IMR-90 (cell line): ENCODE measurements at regions not wholly inside any gene's neighbourhood (a gene's known extent, or its start where the extent isn't known, plus 50 kb on each side); places are given as distances from the start of the nearest gene placed in this dataset.

Experiments
- ATAC-seq: fragments of 200-7000 bp; cut with Tn5 transposase; 2 replicates; pipeline ENCODE4 v1.9.1; 2020; ENCODE audit warnings: low read depth, mild to moderate bottlenecking, moderate library complexity
- BruUV-seq: library from RNA; stranded (reverse); fragments of 400-500 nt; replicated peaks from 2 replicates; lab custom pipeline; 2021; lab: Mats Ljungman, UMichigan
- CTCF ChIA-PET: fragments of 300-600 bp; formaldehyde crosslinking; extraction: SDS; loops from one replicate; lab custom pipeline; 2021; ENCODE audit warnings: antibody characterized with exemption; lab: Yijun Ruan, JAX
- POLR2A ChIA-PET: fragments of 300-600 bp; sonication (Branson Sonifier 250); formaldehyde crosslinking; loops from one replicate; lab custom pipeline; 2022; ENCODE audit warnings: antibody characterized with exemption; ENCODE audit not compliant: unreplicated experiment; lab: Charles Lee
- DNase-seq: peaks from one replicate; pipeline ENCODE4 v3.0.0; 2013
- H2AFZ ChIP-seq: replicated peaks from 2 replicates; pipeline ENCODE3; 2013; ENCODE audit warnings: low read length, mild to moderate bottlenecking; ENCODE audit not compliant: poor library complexity
- H2AK5ac ChIP-seq: 2 replicates; pipeline ENCODE4 v1.6.1; 2013; ENCODE audit warnings: low read depth, low read length, inconsistent platforms
- H2AK9ac ChIP-seq: replicated peaks from 2 replicates; pipeline ENCODE3; 2013; ENCODE audit warnings: mild to moderate bottlenecking, low read depth, low read length, moderate library complexity; ENCODE audit not compliant: poor library complexity
- H2BK120ac ChIP-seq: 2 replicates; pipeline ENCODE4 v1.6.1; 2013; ENCODE audit warnings: low read depth, low read length, inconsistent platforms
- H2BK15ac ChIP-seq: 3 replicates; pipeline ENCODE4 v1.6.1; 2013; ENCODE audit warnings: low read depth, low read length, inconsistent platforms
- H2BK20ac ChIP-seq: 2 replicates; pipeline ENCODE4 v1.6.1; 2013; ENCODE audit warnings: low read depth, mild to moderate bottlenecking, inconsistent platforms, low read length, moderate library complexity
- H2BK5ac ChIP-seq: 2 replicates; pipeline ENCODE4 v1.6.1; 2013; ENCODE audit warnings: mild to moderate bottlenecking, low read depth, low read length, inconsistent platforms; ENCODE audit not compliant: poor library complexity, severe bottlenecking
- H3K14ac ChIP-seq: replicated peaks from 2 replicates; pipeline ENCODE4 v1.6.1; 2013; ENCODE audit warnings: low read depth, low read length, inconsistent platforms
- H3K18ac ChIP-seq: 2 replicates; pipeline ENCODE4 v1.6.1; 2013; ENCODE audit warnings: low read depth, low read length, control low read depth
- H3K23ac ChIP-seq: 2 replicates; pipeline ENCODE4 v1.6.1; 2013; ENCODE audit warnings: low read depth, low read length, inconsistent platforms
- H3K27ac ChIP-seq: 2 replicates; pipeline ENCODE4 v1.5.1; 2013; ENCODE audit warnings: mild to moderate bottlenecking, control low read depth, low read length; ENCODE audit not compliant: insufficient read depth
- H3K27me3 ChIP-seq: 2 replicates; pipeline ENCODE4 v1.6.1; 2013; ENCODE audit warnings: low read length; ENCODE audit not compliant: control insufficient read depth, insufficient read depth
- H3K36me3 ChIP-seq: 2 replicates; pipeline ENCODE4 v1.6.1; 2013; ENCODE audit warnings: low read length, mixed read lengths; ENCODE audit not compliant: control insufficient read depth, insufficient read depth
- H3K4ac ChIP-seq: 2 replicates; pipeline ENCODE4 v1.6.1; 2013; ENCODE audit warnings: low read depth, low read length, inconsistent platforms
- H3K4me1 ChIP-seq: 2 replicates; pipeline ENCODE4 v1.6.1; 2013; ENCODE audit warnings: low read length, mixed read lengths; ENCODE audit not compliant: control insufficient read depth, insufficient read depth
- H3K4me2 ChIP-seq: 2 replicates; pipeline ENCODE4 v1.6.1; 2013; ENCODE audit warnings: low read depth, mild to moderate bottlenecking, control low read depth, low read length, moderate library complexity
- H3K4me3 ChIP-seq: 2 replicates; pipeline ENCODE4 v1.5.1; 2013; ENCODE audit warnings: low read depth, mild to moderate bottlenecking, control low read depth, low read length, moderate library complexity; ENCODE audit not compliant: insufficient read depth
- H3K56ac ChIP-seq: 2 replicates; pipeline ENCODE4 v1.6.1; 2013; ENCODE audit warnings: low read length, inconsistent platforms; ENCODE audit not compliant: insufficient read depth; ENCODE audit errors: extremely low read depth
- H3K79me1 ChIP-seq, 2 experiments: 2 replicates each; pipeline ENCODE4 v1.6.1; 2013; ENCODE audit warnings: low read length in 2 of 2, inconsistent platforms in 1 of 2, low read depth in 1 of 2
- H3K9ac ChIP-seq: 2 replicates; pipeline ENCODE4 v1.6.1; 2013; ENCODE audit warnings: low read depth, low read length, control low read depth
- H3K9me1 ChIP-seq: 2 replicates; pipeline ENCODE4 v1.6.1; 2013; ENCODE audit warnings: low read length, inconsistent platforms; ENCODE audit not compliant: insufficient read depth
- H3K9me3 ChIP-seq: 2 replicates; pipeline ENCODE4 v1.6.1; 2013; ENCODE audit warnings: low read length; ENCODE audit not compliant: control insufficient read depth, insufficient read depth
- H4K20me1 ChIP-seq: 2 replicates; pipeline ENCODE4 v1.6.1; 2013; ENCODE audit warnings: low read length, inconsistent platforms; ENCODE audit not compliant: insufficient read depth
- H4K5ac ChIP-seq: 2 replicates; pipeline ENCODE4 v1.6.1; 2013; ENCODE audit warnings: mild to moderate bottlenecking, low read depth, low read length, control low read depth
- H4K8ac ChIP-seq, 2 experiments: 2 replicates each; pipeline ENCODE4 v1.6.1; 2013; ENCODE audit warnings: low read depth in 2 of 2, low read length in 2 of 2, control low read depth in 1 of 2, inconsistent platforms in 1 of 2
- H4K91ac ChIP-seq: 2 replicates; pipeline ENCODE4 v1.6.1; 2013; ENCODE audit warnings: low read depth, low read length, inconsistent platforms; ENCODE audit not compliant: insufficient read depth
- MAFK ChIP-seq: IDR thresholded peaks from 2 replicates; pipeline ENCODE4 v1.6.1; 2012; ENCODE audit warnings: low read depth, low read length, improper control_type of control experiment
- SMC3 ChIP-seq: fragments of 150-350 bp; IDR thresholded peaks from 2 replicates; pipeline ENCODE4 v1.6.1; 2016; ENCODE audit warnings: low read depth, mild to moderate bottlenecking, antibody characterized with exemption, low read length, moderate library complexity
- WGBS, 2 experiments: methylation state at CpG; one replicate each; pipeline versions ENCODE4 v1.1.5 to v1.1.7; 2013; ENCODE audit warnings: missing lambda C conversion rate in 2 of 2; ENCODE audit not compliant: insufficient read length in 1 of 2; ENCODE audit errors: extremely low coverage in 2 of 2; 5-methylcytosine and 5-hydroxymethylcytosine counted together
- dilution Hi-C: fragments of 300-500 bp; cut with HindIII; formaldehyde crosslinking; loops from one replicate; pipeline ENCODE4 v1.14.3; 2018; ENCODE audit warnings: low sequenced_read_pairs; ENCODE audit not compliant: unreplicated experiment
- in situ Hi-C: fragments of 300-500 bp; cut with MboI; formaldehyde crosslinking; loops from 3 replicates; pipeline ENCODE4 v1.14.3; 2019; ENCODE audit warnings: low sequenced_read_pairs, inconsistent platforms, mixed read lengths
- intact Hi-C: fragments of 100-400 bp; cut with micrococcal nuclease; formaldehyde crosslinking; loops from 2 replicates; pipeline ENCODE4 v1.10.0; 2022

DNA sequence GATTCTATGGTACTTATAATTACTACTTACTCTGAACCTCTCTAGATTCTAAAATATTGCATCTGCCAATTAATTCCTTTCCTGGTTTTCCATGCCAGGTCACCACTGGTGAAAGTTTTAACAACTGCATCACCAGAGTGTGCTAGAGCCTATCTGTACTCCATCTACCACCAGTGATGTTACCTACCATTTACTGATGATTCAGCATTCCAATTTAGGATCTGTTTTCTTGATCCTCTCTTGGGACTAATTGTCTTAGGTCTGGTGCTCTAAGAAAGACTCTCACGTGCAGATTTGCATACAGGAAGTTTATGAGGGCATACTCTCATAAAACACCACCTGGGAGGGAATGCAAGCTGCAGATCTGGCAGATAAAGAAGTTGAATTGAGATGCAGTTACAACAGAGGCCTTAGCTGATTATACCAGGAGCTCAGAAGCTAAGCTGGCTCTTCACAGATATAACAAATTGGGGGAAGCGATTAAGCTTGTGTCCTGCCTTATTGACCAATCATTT, 347.6 kb upstream of the VRK2 start:
- POLR2A ChIA-PET, result interaction anchor here (1.1 kb wide), 1 partner anchor 12 kb away, joined by 9 read pairs; no protein-coding TSS in a partner anchor
- in situ Hi-C loops, result no loop called here
- no peak for DNase-seq
- no peak overlapping the region for H3K4me3 ChIP-seq
- H3K27me3 ChIP-seq, result no peaks in the 10 kb centered on the region
- TF ChIP-seq SMC3 (no peak), MAFK (peak; percentile 71)
- H4K20me1 ChIP-seq, result no peaks in the 10 kb centered on the region
- no peak overlapping the region for H3K56ac ChIP-seq
- no peaks in the 10 kb centered on the region for H3K79me1 ChIP-seq
- no peak for ATAC-seq
- H3K23ac ChIP-seq, result no peak overlapping the region
- no peak overlapping the region for H3K18ac ChIP-seq
- no peaks in the 10 kb centered on the region for H3K9me1 ChIP-seq
- H2AK5ac ChIP-seq, result no peak overlapping the region
- H2AK9ac ChIP-seq, result no peak overlapping the region
- no peaks in the 10 kb centered on the region for H3K4me1 ChIP-seq
- H3K9me3 ChIP-seq, result no peaks in the 10 kb centered on the region
- H2BK5ac ChIP-seq, result no peak overlapping the region
- H2BK120ac ChIP-seq, result no peak overlapping the region
- H3K4ac ChIP-seq, result no peak overlapping the region
- no peak overlapping the region for H3K27ac ChIP-seq
- H2AFZ ChIP-seq, result no peak overlapping the region
- CTCF ChIA-PET, result interaction anchor here (0.9 kb wide), 1 partner anchor 865 kb away, joined by 3 read pairs; no protein-coding TSS in a partner anchor
- no peak overlapping the region for H3K14ac ChIP-seq
- no CpG with 5 or more reads among the region's 2 CpGs for WGBS, 2 experiments
- H4K91ac ChIP-seq, result no peak overlapping the region
- intact Hi-C loops, result no loop called here
- no peak overlapping the region for H3K4me2 ChIP-seq
- no peaks in the 10 kb centered on the region for H3K36me3 ChIP-seq
- no peak overlapping the region for H4K5ac ChIP-seq
- H2BK20ac ChIP-seq, result no peak overlapping the region
- H3K9ac ChIP-seq, result no peak overlapping the region
- dilution Hi-C loops, result no loop called here
- no peak overlapping the region for H2BK15ac ChIP-seq
- no TSS peak for BruUV-seq
- no peak overlapping the region for H4K8ac ChIP-seq
